M059J (cell line): ENCODE measurements at regions not wholly inside any gene's neighbourhood (a gene's known extent, or its start where the extent isn't known, plus 50 kb on each side); places are given as distances from the start of the nearest gene placed in this dataset.
A peak's percentile ranks its signal among the peaks of the same experiment; 100 is the strongest.
"Not testable (repeated sequence)": the region's sequence is repeated elsewhere in the genome, so short reads cannot be mapped to it uniquely, and the experiment has no call there.

Source experiments
- DNase-seq: peaks from one replicate; pipeline ENCODE4 v3.0.0-alpha.2; 2012; ENCODE audit warnings: low read depth

DNA sequence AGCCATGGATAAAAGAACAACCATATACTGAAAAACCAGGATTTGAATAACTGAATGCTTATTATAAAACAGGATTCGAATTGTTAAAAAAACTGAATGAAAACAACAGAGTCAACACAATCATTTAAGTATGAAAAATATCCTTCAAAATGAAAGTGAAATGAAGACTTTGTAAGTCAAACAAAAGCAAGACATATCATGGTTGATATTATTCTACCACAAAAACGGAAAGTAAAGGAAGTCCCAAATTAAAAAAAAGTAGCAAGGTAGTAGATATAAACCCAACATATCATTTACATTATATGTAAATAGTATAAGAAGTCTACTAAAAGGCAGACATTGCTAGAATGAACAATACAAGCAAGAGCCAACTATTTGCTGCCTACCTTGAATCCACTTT, 63.1 kb upstream of the POTEC start:
- DNase-seq, result not testable (repeated sequence)

DNA sequence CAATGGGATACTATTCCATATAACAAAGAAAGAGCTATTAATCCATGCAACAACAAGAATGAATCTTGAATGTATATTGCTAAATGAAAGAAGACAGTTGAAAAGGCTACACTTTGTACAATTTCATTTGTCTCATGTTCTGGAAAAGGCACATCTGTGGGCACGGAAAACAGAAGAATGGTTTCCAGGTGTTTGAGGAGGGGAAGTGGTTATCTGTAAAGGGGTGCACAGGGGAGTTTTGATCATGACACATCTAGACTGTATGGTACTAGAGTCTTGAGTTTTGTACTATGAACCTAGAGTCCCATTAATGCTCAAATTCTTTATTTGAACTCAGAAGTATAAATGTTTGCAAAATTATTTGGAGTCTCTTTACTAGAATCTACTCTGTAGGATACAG, 64.0 kb upstream of the POTEC start:
- not testable (repeated sequence) for DNase-seq

DNA sequence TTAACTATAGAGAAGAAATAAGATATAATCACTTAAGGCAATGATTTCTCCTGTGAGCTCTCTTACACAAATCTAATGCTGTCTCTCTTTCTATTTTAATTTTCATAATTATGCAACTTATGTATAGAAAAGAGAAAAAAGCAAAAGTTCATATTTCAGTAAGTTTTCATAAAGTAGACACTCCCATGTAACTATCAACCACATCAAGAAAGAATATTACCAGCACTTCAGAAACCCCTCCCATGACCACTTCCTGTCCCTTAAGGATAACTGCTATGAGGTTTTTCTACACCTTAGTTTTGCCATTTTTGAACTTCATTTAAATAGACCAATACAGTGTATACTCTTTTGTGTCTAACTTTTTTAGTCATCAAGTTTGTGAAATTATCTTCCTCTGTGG, 69.0 kb upstream of the POTEC start:
- not testable (repeated sequence) for DNase-seq

DNA sequence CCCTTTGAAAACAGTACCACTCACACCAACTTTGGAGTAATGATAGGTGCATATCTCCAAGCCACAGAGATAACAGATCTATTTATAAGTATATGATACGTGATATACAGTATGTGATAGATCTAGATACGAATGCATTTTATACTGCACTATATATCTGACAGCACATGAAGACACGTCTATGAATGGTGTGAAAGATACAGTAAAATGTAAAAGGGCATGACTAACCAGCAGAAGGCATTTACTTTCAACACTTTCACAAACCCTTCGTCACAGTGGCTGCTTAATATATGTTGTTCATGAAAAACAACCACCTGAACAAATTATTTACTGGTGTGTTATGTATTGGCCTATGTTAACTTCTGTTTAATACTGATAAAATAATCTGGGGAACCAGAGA, 71.1 kb upstream of the POTEC start:
- DNase-seq, result not testable (repeated sequence)

DNA sequence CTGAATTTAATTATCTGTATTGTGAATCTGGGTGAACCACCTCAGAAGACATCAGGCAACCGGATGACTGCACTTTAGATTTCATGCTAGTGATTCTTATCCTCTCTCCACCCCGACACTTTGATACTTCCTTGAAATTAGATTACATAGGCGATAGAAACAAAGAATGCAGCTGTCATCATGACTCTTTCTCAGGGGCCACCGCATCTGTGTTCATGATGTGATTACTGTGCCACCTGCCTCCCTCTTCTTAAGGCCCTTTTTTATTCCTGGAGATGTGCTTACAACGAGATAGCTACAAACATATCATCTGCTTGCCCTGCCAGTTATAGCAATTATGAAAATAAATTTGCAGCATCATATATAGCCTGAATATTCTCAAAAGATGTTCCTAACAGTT, 83.9 kb upstream of the POTEC start:
- not testable (repeated sequence) for DNase-seq

DNA sequence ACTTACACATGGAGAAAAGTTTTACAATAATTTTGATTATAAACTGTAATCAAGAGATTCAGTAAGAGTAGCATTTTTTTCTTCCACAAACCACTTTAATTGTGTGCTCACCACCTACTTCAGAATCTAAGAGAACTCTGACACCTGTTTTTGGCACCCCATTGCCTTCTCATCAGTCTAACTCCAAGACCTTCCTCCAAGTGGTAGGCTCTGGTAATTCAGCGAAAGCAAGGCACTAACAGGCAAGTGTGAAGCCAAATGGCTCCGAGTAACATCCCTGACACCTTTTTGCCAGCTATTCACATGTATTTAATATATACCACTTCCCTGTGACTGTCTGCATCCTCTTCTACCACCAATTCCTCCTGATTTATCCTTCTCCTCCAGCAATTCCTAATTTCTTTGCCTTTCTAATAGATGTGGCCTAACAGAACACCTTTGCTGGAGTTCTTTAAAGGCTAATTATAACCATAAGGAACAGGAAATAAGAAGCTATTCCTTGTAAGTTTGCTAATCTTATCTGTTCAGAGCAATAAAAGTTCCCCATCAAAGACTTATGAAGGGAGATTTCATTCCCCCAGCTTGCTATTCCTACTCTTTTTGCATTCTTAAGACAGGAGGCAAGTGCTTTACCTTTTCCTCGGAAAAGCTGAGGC, 85.1 kb upstream of the POTEC start:
- not testable (repeated sequence) for DNase-seq

DNA sequence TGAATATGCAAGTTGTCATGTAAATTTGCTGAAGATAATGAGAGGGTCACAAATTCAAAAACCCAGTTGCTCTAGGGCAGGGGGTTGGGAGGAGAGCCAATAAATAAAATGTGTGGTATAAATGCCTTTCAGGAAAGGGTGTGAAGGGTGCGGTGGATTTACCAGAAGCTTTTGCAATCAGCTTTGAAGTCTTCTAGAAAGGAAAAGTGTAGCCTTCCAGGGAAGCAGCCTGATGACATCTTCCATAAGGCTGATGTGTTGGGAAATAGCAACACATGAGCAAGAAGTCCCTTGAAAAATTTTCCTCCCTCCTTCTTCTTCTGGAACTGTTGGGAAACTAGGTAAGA, 85.6 kb upstream of the POTEC start:
- not testable (repeated sequence) for DNase-seq

DNA sequence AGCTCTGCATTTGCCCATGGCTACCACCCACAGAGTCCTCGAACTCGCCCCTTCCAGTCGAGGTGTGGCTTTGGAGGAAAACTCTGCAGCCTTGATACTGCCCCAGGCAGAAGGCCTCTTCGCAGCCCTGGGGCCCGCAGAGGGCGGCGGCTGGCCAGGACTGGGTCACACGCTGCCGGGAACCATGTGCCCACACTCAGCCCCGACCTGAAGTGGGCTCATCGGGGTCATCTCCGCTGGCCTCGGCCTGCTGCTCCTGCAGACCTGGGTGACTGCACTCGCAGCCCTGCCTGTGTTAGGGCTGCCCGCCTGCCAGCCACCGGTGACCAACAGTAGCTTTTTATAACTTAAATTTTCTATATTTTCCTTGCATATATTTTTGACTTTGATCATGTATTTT, 89.6 kb upstream of the POTEC start:
- DNase-seq, result not testable (repeated sequence)

DNA sequence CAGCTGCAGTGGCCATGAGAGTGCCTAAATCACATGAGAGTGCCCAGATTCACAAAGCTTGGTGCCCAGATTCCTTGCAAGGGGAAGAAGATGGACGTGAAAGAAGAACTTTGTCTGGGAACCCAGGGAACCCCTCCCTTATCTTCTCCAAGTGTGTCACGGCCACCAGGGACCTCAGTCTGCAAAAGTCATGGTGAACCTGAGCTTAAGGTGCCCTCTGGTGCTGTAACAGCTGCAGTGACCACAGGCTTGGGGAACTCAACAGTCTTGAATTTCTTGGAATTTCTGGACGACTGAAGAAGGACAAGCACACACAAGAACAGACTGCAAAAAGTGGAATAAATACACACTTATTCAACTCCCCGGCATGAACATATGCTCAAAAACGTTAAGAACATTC, 94.6 kb upstream of the POTEC start:
- DNase-seq, result not testable (repeated sequence)

DNA sequence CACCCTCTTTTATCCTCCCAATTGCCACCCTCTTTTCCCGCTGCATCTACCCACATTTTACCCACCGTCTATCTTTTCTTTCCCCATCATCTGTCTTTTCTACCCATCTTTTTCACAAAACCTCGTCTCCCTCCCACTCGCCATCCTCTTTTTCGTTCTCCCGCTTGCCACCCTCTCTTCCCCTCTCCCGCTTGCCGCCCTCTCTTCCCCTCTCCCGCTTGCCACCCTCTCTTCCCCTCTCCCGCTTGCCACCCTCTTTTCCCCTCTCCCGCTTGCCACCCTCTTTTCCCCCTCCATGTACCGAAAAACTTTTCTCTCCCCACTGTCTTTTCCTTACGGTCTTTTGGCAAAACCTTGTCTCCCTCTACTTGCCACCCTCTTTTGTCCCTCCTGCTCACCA, 97.7 kb upstream of the POTEC start:
- not testable (repeated sequence) for DNase-seq

DNA sequence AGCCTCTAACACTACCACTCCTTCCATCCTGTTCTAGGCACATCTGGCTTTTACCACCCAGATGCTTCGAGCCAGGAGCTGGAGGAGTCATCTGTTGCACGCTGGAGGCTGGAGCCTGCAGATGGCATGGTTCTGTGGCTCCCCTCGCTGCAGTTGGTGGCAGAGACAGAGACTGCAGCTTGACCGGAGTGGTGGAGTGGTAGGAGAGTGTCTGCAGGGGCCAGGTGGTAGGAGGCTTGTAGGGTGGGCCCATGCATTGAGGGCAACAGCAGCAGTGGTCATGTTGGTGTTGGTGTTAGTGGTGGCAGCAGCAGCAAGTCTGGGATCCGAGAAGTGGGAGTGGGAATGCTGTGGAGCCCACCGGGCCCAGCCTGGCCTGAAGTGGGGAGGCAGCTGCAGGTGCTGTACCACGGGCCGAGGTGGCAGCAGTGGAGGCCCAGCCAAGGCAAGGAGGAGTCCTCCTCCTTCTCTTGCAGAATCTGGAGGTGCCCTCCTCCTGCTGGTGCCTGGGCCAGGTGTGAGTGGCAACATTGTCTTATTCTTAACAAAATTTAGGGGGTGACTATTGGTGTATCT, 100.4 kb upstream of the POTEC start:
- DNase-seq, result not testable (repeated sequence)

DNA sequence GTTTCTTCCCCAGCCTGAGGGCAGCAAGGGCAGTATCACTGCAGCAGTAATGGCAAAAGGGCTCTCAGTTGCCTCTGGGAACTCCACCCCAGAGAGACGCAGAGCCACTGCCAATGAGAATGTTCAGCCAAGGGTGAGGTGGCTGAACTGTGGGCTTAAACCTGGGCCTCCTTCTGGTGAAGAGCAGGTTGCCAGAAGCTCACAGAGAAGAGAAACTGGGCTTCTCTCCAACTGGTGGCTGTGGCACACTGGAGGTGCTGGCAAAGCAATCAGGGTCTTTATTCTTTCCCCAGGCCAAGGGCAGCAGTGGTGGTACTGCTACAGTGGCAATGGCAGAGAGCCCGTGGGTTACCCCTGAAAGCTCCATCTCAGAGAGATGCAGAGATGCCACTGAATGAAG, 54.9 kb upstream of the ANKRD30B start:
- peak; percentile 9 for DNase-seq

DNA sequence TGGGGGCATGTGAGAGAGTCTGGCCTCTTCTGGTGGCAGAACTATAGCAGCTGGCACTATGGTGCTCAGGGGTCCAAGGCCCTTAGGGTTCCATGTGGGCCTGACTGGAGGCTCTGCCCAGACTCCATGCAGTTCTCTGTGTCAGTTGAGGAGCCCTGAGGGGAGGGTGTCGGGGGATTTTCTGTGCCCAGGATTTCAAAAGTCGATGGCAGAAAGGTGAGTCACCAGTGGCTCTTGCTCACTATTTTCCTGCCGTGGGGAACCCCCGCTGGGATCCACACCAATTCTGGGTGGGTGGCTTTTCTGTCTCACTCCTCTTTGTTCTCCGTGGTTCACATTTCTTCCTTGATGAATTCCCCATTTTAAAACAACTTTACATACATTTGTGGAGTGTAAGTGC, 54.1 kb upstream of the ANKRD30B start:
- DNase-seq, result peak; percentile 52

DNA sequence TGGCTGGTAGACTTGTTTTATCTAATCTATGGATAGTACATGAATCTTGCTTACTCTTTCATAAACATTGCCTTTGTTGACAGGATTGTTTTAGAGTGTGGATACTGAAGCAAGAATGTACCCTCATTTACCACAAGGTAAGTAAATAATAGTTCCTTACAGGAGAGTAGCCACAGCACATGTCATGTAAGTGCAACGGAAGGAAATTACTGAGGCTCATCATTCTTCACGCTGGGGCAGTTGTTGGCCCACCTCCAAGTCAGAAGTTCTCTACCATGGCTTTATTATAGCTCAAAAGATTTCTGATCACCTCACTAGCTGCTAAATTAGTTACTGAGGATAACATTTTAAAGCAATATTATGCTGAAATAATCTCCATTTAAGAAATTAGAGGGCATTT, 50.0 kb upstream of the ANKRD30B start:
- DNase-seq, result peak; percentile 46
